IPS-NIHi7 (cell line): ENCODE measurements at regions not wholly inside any gene's neighbourhood (a gene's known extent, or its start where the extent isn't known, plus 50 kb on each side); places are given as distances from the start of the nearest gene placed in this dataset.

Source experiments
- DNase-seq: peaks from one replicate; pipeline ENCODE4 v3.0.0; 2012; ENCODE audit warnings: mixed read lengths; ENCODE audit errors: extremely low spot score

DNA sequence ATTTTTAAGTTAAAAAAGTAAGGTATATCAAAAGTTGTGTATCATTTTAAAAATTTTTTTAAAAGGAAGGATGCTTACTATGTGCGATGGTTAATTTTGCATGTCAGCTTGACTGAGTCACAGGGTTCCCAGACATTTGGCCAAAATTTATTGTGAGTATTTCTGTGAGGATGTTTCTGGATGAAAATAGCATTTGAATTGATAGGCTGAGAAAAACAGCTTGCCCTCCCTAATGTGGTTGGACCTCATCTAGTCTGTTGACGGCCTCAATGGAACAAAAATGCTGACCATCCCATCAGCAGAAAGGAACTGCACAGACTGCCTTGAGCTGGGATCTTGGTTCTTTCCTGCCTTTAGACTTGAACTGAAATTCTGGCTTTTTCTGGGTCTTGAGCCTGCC is 724.5 kb downstream of the NCAM2 start:
- DNase-seq: no peak

DNA sequence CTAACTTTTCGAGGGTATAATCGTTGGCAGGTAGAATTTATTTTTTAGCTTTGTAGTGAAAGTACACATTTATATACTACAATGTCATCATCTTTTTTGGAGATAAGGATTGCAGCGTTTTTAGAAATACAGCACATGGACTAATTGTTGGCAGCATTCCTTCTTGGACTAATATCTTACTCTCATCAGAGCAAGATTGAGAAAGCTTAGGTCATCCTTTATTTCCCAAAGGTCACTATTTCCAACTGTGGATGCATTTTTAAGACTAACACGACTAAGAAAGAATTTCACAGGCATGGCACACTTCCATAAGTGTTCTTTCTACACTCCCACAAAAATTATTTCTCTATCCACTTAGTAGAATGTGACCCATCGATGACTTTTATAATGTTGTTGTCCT is 732.3 kb downstream of the NCAM2 start:
- DNase-seq: no peak

DNA sequence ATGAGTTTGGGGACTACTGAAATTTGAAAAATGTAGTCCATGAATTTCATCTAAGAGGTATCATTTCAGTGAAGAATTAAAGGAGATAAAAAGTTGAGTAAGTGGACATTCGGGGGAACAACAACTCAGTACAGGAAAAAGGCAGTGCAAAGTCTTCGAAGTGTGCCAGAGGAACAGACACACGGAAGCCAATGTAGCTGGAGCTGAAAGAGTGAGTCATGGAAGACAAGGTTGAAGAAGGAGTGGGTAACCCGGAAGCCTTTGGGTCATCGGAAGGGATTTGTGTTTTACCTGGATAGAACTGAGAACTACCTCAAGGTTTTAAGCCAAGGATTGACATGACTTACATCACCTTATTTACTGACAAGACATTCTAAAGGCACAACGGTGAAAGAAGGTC is 733.4 kb downstream of the NCAM2 start:
- DNase-seq: no peak

- no peak for DNase-seq
Measured at GRCh38 chr21:21734088-21734487, 735.9 kb downstream of the NCAM2 start.

GRCh38 chr21:21737186-21737585 is 739.0 kb downstream of the NCAM2 start:
- no peak for DNase-seq

DNA sequence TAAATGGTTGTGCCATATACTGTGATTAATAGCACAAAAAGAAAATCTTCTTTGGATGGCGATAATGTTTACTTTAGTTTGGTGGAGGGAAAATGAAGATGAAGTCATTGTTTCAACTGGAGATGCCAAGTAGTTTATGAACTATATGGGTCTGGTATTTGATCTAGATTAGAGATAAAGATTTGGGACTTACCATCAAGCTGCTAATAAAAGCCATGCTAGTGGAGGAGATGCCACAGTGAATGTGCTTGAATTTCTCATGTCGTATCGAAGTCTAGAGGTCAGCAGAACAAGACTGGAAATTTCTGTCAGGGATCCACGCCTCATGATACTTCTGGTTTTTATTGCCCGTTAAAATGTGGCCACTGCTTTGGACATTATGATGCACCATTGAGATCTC is 742.0 kb downstream of the NCAM2 start:
- DNase-seq: no peak

DNA sequence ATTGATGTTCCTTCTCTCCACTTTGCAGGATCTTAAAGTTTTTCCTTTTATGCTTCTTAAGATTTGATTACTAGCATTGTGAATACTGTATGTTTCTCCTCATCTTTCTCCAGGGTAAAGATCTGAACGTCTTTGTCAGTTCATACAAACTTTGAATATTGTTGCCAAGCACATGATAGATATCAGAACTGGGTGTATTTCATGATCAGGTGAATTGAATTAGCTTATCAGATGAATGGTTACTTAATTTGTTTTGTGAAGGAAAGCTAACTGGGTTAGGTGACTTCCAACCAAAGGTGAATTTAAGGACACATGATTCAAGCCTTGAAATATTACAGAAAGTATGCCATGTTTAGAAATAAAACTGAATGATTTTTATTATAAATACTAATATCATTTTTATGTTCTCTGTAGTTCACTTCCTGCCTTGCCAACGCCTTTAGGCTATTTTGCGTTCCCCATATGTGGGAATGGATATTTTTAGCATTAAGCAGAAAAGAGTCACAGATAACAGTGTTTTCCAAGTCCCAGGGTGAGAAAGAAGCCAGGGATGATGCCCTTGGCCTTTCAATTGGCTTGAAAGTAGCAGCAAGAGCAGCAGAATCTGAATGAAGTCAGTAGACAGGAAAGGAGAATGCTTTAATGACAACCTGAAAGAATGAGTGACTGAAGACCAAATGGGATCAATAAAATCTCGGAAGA is 752.1 kb downstream of the NCAM2 start:
- DNase-seq: no peak

DNA sequence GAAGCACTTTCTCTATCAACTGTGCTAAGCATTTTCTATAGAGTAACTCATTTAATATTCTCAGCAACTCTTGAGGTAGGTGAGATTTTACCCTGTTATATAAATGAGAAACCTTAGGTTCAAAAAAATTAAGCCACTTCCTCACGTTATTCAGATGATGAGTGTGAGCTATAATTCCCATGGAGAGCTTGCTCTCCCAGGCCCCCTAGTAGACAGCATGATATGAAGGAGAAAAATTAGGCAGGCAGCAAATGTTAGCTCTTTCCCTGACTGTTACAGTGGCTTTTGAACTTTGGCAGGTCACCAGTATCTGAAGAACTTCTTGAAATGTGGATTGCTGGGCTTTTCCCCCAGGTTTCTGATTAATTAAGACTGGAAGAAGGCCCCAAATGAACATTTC is 753.1 kb downstream of the NCAM2 start:
- DNase-seq: no peak

- no peak for DNase-seq
Measured at GRCh38 chr21:21762855-21763254, 764.6 kb downstream of the NCAM2 start.

DNA sequence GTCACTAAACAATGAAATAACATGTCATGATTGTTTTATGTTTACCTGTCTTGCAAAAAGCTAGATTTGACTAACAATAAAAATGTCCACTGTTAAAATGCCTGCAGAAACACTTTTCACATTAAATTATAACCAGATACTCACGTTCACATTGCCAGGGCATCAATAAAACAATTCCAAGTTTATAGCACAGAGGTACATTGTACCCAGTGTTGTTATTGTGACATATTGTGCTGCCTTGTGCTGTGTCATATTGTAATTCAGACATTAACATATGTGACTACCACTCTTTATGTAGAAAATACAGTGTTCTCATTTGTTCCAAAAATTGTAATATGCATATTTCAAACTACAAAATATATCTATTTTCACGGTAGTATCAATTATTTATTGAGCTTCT is 766.1 kb downstream of the NCAM2 start:
- no peak for DNase-seq

- DNase-seq: no peak
Measured at GRCh38 chr21:21767276-21767675, 769.1 kb downstream of the NCAM2 start.

- no peak for DNase-seq
Measured at GRCh38 chr21:21788591-21788990, 790.4 kb downstream of the NCAM2 start.

DNA sequence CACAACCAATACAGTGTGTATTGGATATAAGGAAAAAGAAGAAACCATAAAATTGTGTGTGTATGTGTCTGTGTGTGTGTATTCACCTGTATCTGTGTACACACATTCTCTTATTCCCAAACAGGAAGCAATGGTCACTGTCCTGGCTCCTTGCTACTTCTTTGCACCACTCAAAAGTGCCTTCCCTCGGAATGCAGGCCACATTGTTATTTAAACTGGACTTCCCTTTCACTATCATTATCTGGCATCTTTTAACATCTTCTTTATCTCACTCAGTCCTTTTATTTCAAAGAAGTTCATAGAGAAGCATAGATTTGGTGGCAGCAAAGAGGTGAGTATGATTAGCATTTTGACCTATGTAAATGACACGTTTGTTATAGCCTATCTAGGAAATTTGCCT is 803.7 kb downstream of the NCAM2 start:
- DNase-seq: no peak

GRCh38 chr21:21806711-21807597 is 808.7 kb downstream of the NCAM2 start:
- no peak for DNase-seq

GRCh38 chr21:21807598-21807903 is 809.3 kb downstream of the NCAM2 start:
- DNase-seq: no peak

DNA sequence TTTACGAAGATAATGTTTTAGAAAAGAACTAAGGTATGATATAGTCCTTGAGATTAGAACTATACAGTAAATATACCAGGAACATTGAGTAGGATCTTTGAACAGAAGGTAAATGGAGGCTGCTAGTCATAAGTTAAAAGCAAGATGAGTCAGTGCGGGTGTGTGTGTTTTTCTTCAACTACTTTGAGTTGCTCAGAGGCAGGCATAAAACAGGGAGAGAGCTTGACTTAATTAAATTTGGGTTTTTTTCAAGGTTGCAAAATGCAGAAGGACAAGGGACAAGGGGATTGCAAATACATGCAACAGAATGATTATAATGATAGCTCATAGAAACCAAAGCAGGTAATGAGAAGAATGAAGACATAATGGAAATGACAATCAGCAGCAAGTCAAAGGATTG is 815.1 kb downstream of the NCAM2 start:
- no peak for DNase-seq

DNA sequence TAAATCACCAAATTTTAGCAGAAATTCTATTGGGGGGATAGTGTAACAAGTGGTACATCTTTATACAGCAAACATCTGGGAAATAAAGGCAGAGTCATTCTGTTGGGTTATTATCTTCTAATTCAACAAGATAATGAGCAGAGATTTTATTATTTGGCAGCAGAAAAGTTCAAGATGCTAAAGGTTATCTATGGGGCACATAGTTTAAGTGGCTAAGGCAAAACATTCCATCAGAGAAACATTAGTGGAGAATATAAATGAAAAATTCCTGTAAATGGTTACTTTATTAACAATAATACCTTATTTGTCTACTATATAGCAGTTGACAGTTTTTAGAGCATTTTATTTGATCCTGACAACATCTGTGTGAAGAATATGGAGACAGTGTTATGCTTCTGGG is 815.7 kb downstream of the NCAM2 start:
- no peak for DNase-seq

DNA sequence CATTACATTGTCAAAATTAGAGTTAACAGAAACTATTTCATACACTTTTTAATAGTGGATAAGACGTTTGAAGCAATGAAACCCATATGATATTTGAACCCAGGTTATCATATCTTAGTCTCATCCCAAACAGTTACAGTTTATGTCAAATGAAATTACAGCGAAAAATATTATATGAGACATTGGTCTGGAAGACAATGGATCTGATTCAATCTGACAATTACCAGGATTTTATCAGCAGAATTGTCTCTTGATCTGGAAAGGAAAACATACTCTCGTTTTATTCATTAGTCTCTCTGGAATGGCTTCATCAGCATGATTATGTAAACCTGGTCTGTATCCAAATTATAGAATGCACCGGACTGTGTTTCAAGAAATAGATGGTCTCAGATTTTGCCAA is 818.6 kb downstream of the NCAM2 start:
- DNase-seq: no peak

DNA sequence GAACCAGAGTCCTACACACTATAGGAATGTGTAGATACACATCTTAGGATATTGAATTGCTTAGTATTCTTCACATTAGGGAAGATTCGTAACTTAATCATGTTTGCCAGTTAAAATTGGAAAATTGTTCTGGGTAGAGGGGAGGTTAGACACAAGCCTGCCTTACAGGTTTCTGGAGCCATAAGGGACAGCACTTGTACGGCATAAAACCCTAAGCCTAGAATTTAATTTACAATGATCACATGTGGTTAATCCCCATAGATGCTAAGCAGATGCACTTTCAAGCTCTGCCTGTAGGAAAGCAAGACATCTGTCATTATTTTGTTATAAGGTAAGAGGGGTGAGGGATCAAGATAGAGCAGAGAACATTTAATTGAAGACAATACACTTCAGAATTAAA is 820.7 kb downstream of the NCAM2 start:
- DNase-seq: no peak

GRCh38 chr21:21828130-21828529 is 829.9 kb downstream of the NCAM2 start:
- DNase-seq: no peak

- no peak for DNase-seq
Measured at GRCh38 chr21:21831036-21831435, 832.8 kb downstream of the NCAM2 start.

DNA sequence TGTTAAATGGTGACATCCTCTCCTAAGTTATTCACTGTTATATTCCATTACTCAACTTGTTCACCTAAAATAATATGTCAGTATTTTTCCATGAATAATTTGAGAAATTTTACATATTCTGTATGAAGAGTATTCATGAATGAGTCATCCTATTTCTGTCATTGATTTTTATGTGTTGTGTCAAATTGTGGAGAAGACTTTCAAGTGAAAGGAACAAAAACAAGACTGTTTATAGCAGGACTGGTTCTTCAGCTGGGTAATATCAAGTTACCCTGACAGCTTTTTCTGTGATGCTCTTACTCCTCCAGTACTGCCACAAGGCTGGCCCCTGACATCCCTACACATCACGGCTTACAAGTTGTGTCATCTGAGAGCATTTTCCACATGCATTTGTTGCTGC is 847.7 kb downstream of the NCAM2 start:
- no peak for DNase-seq

DNA sequence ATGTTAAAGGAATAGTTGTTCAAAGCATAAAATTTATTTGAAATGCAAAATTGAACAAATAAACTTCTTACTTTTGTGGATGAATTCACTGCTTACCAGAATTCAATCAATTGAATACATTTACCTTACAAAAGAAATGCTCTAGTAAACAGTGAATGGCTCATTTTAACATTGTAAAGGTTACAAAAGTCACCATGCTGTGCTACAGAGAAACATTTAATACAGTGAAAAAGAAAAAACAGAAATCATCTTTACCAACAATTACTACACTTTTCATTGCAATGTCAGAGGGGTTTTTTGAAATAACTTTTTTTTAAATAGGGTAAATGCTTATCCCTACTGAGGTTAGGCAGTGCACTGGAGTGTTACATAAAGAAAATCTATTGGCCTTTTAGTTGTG is 853.0 kb downstream of the NCAM2 start:
- no peak for DNase-seq

DNA sequence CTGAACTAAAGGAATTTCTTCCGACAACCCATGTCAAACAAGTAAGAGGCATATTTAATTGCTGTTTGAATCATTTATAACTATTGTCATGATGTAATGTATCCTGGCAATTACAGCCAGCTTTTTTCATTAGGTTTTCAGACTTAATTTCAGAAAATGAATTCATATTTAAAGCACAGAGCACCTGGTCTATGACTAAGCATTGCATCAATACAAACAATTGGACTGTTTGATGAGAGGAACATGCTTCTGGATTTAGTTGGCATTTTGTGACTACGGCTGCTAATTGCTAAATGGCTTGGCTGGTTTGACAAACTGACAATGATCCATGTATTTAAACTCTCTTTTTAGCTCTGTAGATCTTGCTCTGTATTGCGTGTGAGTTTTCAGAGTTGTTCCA is 853.4 kb downstream of the NCAM2 start:
- no peak for DNase-seq
